Heart left ventricle (tissue), 16 donors: ENCODE measurements at regions not wholly inside any gene's neighbourhood (a gene's known extent, or its start where the extent isn't known, plus 50 kb on each side); places are given as distances from the start of the nearest gene placed in this dataset.

ENCODE experiments used
- ATAC-seq, 4 donors: fragments of 200-7000 bp; cut with Tn5 transposase; one replicate each; pipeline ENCODE4 v1.9.1; 2020 to 2022; ENCODE audit warnings: moderate library complexity in 4 of 4, mild to moderate bottlenecking in 3 of 4, moderate number of reproducible peaks in 1 of 4
- DNase-seq, 5 donors: peaks; one replicate each; pipeline ENCODE4 v3.0.0-alpha.2; 2020
- H3K27ac ChIP-seq, 12 donors: fragments of 200-600 bp; sonication (generic) in 4 of 12; one replicate each; pipeline versions ENCODE4 v1.5.0 to v1.8.0; 2016 to 2022; ENCODE audit warnings: mild to moderate bottlenecking in 2 of 12
- H3K27me3 ChIP-seq, 9 donors: fragments of 200-600 bp; sonication (generic) in 2 of 9; one replicate each; pipeline versions ENCODE4 v1.5.1 to v1.8.0; 2016 to 2022; ENCODE audit warnings: mild to moderate bottlenecking in 3 of 9
- H3K36me3 ChIP-seq, 9 donors: fragments of 200-600 bp; sonication (generic) in 2 of 9; one replicate each; pipeline versions ENCODE4 v1.5.0 to v1.8.0; 2018 to 2022; ENCODE audit warnings: mild to moderate bottlenecking in 2 of 9
- H3K4me1 ChIP-seq, 12 donors: fragments of 200-600 bp; sonication (generic) in 4 of 12; one replicate each; pipeline versions ENCODE4 v1.5.0 to v1.8.0; 2016 to 2022; ENCODE audit warnings: mild to moderate bottlenecking in 3 of 12
- H3K4me3 ChIP-seq, 12 donors: fragments of 200-600 bp; sonication (generic) in 4 of 12; one replicate each; pipeline versions ENCODE4 v1.5.0 to v1.8.0; 2017 to 2022; ENCODE audit warnings: mild to moderate bottlenecking in 9 of 12, moderate library complexity in 4 of 12
- H3K9me3 ChIP-seq, 12 donors: fragments of 200-600 bp; sonication (generic) in 4 of 12; one replicate each; pipeline versions ENCODE4 v1.5.0 to v1.8.0; 2016 to 2022; ENCODE audit warnings: mild to moderate bottlenecking in 1 of 12
- POLR2A ChIP-seq, 2 donors: fragments of 450-650 bp; IDR thresholded peaks; one replicate each; pipeline ENCODE4 v1.6.1; 2017; ENCODE audit warnings: antibody characterized with exemption in 2 of 2, mild to moderate bottlenecking in 2 of 2, moderate library complexity in 2 of 2
- WGBS, 4 donors: extraction: QIAGEN DNeasy Blood & Tissue Kit in 2 of 4; methylation state at CpG; one replicate each; pipeline versions ENCODE4 v1.1.5 to v1.1.7; 2013 to 2018; 5-methylcytosine and 5-hydroxymethylcytosine counted together
- intact Hi-C, 10 donors: fragments of 100-400 bp; cut with DNase I; formaldehyde crosslinking; loops; one replicate each; pipeline versions ENCODE4 v1.11.1 to v1.14.2; 2022
- TF ChIP-seq, protein P1 (sequence below), 12 donors: fragments of 200-600 bp; sonication (generic) in 4 of 12; IDR thresholded peaks; one replicate each; pipeline versions ENCODE4 v1.5.0 to v1.8.0; 2018 to 2022; ENCODE audit warnings: antibody characterized with exemption in 12 of 12, mild to moderate bottlenecking in 5 of 12
- donor health status: ischemic (EF 13 %, LVEDD 7.1; RV severe dilation, severe dysfunction).
- donor health status: healthy with polysubstance abuse.
- donor health status: DM: no; HTN: yes; CAD: no.
- donor health status: DM: no; HTN: no; CAD: no.
- donor health status: ischemic (EF 25% LVEDD 6.9; RV normal size, moderate dysfunction).
- donor health status: ischemic (EF 25% LVEDD 5.7; RV mildly dilated, moderate dysfunction).
- donor health status: healthy.
- donor health status: DM: yes; HTN: yes; CAD: no.
- donor health status: ischemic (EF 35%, LVEDD 5.7; RV mildly dilated, moderate dysfunction).
- donor health status: nonischemic (EF 11% LVEDD 7.7; RV severe dilation, severe dysfunction).
- donor health status: DM: yes; HTN: yes; CAD: no.
- donor health status: PGD.
- donor health status: ischemic (EF 29% LVEDD 5.4; RV normal size, mild dysfunction).
- donor health status: nonischemic (EF 23%, LVEDD 6.1; RV moderate dilation, normal function).

DNA sequence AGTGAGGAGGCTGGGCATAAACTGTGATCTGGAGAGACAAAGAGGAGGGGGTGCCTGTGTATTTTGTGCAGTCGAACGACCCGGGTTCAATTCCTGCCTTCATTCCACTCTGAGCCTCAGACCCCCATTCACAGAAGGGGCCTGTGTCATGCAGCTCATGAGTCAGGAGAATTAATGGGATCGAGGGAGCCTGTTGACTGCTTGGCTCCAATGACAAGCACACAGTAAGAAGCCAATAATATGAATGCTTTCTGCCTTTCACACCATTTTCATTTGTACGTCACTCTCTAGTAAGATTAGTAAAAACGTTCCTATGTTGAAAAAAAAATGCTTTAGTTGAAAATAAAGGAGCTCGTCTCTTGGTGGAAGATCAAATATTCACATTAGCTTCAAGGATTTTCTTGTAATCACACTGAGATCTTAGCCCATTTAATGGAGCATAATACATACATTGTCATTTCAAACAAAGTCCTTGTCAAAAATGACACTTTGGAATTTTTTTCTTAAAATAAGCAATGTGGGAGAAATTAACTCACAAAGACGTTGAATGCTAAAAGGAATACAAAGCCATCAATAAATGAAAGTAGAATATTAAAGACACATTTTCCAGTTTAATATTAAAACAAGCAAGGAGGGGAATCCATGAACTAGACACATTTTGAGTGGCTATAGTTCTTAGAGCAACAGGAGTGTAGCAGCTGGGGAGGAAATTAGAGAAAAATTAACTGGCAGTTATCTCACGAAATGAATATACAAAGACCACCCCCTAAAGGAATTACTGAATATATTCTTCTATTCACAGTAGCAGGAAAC lies 246.7 kb upstream of the AFDN start:
- TF ChIP-seq POLR2A (IDR thresholded peaks at IDR 0.05), result no peak
- TF ChIP-seq, protein P1, sequence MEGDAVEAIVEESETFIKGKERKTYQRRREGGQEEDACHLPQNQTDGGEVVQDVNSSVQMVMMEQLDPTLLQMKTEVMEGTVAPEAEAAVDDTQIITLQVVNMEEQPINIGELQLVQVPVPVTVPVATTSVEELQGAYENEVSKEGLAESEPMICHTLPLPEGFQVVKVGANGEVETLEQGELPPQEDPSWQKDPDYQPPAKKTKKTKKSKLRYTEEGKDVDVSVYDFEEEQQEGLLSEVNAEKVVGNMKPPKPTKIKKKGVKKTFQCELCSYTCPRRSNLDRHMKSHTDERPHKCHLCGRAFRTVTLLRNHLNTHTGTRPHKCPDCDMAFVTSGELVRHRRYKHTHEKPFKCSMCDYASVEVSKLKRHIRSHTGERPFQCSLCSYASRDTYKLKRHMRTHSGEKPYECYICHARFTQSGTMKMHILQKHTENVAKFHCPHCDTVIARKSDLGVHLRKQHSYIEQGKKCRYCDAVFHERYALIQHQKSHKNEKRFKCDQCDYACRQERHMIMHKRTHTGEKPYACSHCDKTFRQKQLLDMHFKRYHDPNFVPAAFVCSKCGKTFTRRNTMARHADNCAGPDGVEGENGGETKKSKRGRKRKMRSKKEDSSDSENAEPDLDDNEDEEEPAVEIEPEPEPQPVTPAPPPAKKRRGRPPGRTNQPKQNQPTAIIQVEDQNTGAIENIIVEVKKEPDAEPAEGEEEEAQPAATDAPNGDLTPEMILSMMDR (IDR thresholded peaks at IDR 0.05), result no peak
- no peaks in the 10 kb centered on the region for H3K36me3 ChIP-seq
- peaks cover 0 to 27% (median 12%) of the 10 kb centered on the region in 12 donors for H3K9me3 ChIP-seq
- H3K27ac ChIP-seq, result no peak overlapping the region
- peaks cover 0 to 7% (median 0%) of the 10 kb centered on the region in 12 donors for H3K4me1 ChIP-seq
- H3K4me3 ChIP-seq, result no peak overlapping the region
- ATAC-seq, result no peak
- no peaks in the 10 kb centered on the region for H3K27me3 ChIP-seq
- intact Hi-C loops, result no loop called here
- WGBS, 4 donors, result 73 to 83% (median 82%) methylated on average over 9 of the region's 9 CpGs
- DNase-seq, result no peak

DNA sequence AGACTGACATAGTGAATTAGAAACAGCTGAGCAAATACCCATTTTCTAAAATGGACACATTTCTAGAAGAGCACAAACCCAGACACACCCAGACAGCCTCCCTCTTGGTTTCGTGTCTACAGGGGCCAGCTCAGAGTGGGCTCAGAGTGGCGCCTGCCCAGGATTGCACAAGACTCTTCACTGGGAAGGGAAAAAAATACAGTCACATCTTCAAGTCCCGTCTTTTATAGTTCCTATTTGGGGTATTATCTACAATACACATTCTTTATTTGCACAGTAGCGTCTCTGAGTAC lies 246.1 kb upstream of the AFDN start:
- Histone ChIP-seq H3K9me3 (peaks cover 0 to 32% (median 13%) of the 10 kb centered on the region in 12 donors), H3K27ac (no peak overlapping the region), H3K4me3 (no peak overlapping the region), H3K36me3 (no peaks in the 10 kb centered on the region), H3K4me1 (peaks cover 0 to 3% (median 0%) of the 10 kb centered on the region in 12 donors), H3K27me3 (no peaks in the 10 kb centered on the region)
- peak in 3 of 4 donors; percentile 61 to 90 (median 65) for ATAC-seq
- DNase-seq, result no peak
- TF ChIP-seq, protein P1 (IDR thresholded peaks at IDR 0.05), result no peak
- TF ChIP-seq POLR2A (IDR thresholded peaks at IDR 0.05), result no peak
- intact Hi-C loops, result no loop called here
- WGBS, 4 donors, result 72 to 84% (median 77%) methylated on average over 4 of the region's 4 CpGs

- Histone ChIP-seq H3K9me3 (peaks cover 0 to 40% (median 14%) of the 10 kb centered on the region in 12 donors), H3K4me1 (peaks cover 0 to 3% (median 0%) of the 10 kb centered on the region in 12 donors), H3K36me3 (no peaks in the 10 kb centered on the region), H3K4me3 (no peak overlapping the region), H3K27ac (no peak overlapping the region), H3K27me3 (no peaks in the 10 kb centered on the region)
- TF ChIP-seq, protein P1 (IDR thresholded peaks at IDR 0.05), result no peak
- TF ChIP-seq POLR2A (IDR thresholded peaks at IDR 0.05), result no peak
- ATAC-seq (peak in 1 of 4 donors; percentile 15), DNase-seq (no peak)
- intact Hi-C loops, result no loop called here
- 97 to 100% (median 98%) methylated on average over 3 to 6 of the region's 6 CpGs for WGBS, 4 donors
These were observed 245.1 kb upstream of the AFDN start for GRCh38 chr6:167581637-167582036.

GRCh38 chr6:167583412-167583811 lies 243.3 kb upstream of the AFDN start:
- DNase-seq, result no peak
- H3K27me3 ChIP-seq, result no peaks in the 10 kb centered on the region
- intact Hi-C loops, result no loop called here
- TF ChIP-seq POLR2A (IDR thresholded peaks at IDR 0.05), result no peak
- TF ChIP-seq, protein P1 (IDR thresholded peaks at IDR 0.05), result no peak
- peaks cover 0 to 40% (median 14%) of the 10 kb centered on the region in 12 donors for H3K9me3 ChIP-seq
- no peak overlapping the region for H3K4me3 ChIP-seq
- no peaks in the 10 kb centered on the region for H3K36me3 ChIP-seq
- ATAC-seq, result no peak
- no peak overlapping the region for H3K27ac ChIP-seq
- 91 to 96% (median 91%) methylated on average over 2 of the region's 2 CpGs for WGBS, 4 donors
- peaks cover 0 to 3% (median 0%) of the 10 kb centered on the region in 12 donors for H3K4me1 ChIP-seq
